GM23248 (cell line): ENCODE measurements at regions not wholly inside any gene's neighbourhood (a gene's known extent, or its start where the extent isn't known, plus 50 kb on each side); places are given as distances from the start of the nearest gene placed in this dataset.

ENCODE experiments used
- DNase-seq: peaks from one replicate; pipeline ENCODE4 v3.0.0-alpha.2; 2015
- H2AFZ ChIP-seq: fragments of 200-600 bp; sonication (generic); 2 replicates; pipeline ENCODE4 v1.6.1; 2016; ENCODE audit warnings: antibody characterized with exemption
- H3F3A ChIP-seq: fragments of 200-600 bp; sonication (generic); 2 replicates; pipeline ENCODE4 v1.6.1; 2016; ENCODE audit warnings: mild to moderate bottlenecking, antibody characterized with exemption, mixed run types; ENCODE audit not compliant: insufficient read depth
- H3K27ac ChIP-seq: fragments of 200-600 bp; sonication (generic); 2 replicates; pipeline ENCODE4 v1.5.1; 2016; ENCODE audit warnings: mild to moderate bottlenecking
- H3K27me3 ChIP-seq: fragments of 200-600 bp; sonication (generic); replicated peaks from 2 replicates; pipeline ENCODE4 v1.6.1; 2016; ENCODE audit warnings: mild to moderate bottlenecking; ENCODE audit not compliant: insufficient read depth
- H3K36me3 ChIP-seq: fragments of 200-600 bp; sonication (generic); 2 replicates; pipeline ENCODE4 v1.6.1; 2016; ENCODE audit warnings: low read depth, mild to moderate bottlenecking
- H3K4me1 ChIP-seq: fragments of 200-600 bp; sonication (generic); 2 replicates; pipeline ENCODE4 v1.6.1; 2016; ENCODE audit warnings: mild to moderate bottlenecking; ENCODE audit not compliant: insufficient read depth
- H3K4me2 ChIP-seq: fragments of 200-600 bp; sonication (generic); one replicate; pipeline ENCODE4 v1.6.1; 2016; ENCODE audit warnings: mild to moderate bottlenecking; ENCODE audit not compliant: unreplicated experiment
- H3K4me3 ChIP-seq: fragments of 200-600 bp; sonication (generic); 2 replicates; pipeline ENCODE4 v1.5.1; 2016; ENCODE audit warnings: mild to moderate bottlenecking
- H3K79me2 ChIP-seq: fragments of 200-600 bp; sonication (generic); 2 replicates; pipeline ENCODE4 v1.6.1; 2016; ENCODE audit warnings: mild to moderate bottlenecking; ENCODE audit not compliant: insufficient read depth
- H3K9ac ChIP-seq: fragments of 200-600 bp; sonication (generic); 2 replicates; pipeline ENCODE4 v1.6.1; 2016; ENCODE audit warnings: mild to moderate bottlenecking
- H3K9me2 ChIP-seq: fragments of 200-600 bp; sonication (generic); 2 replicates; pipeline ENCODE4 v1.6.1; 2016; ENCODE audit warnings: mixed run types, mild to moderate bottlenecking, moderate library complexity; ENCODE audit not compliant: insufficient read depth
- H3K9me3 ChIP-seq: fragments of 200-600 bp; sonication (generic); one replicate; pipeline ENCODE4 v1.6.1; 2017; ENCODE audit warnings: low read depth
- H4K20me1 ChIP-seq: fragments of 200-600 bp; sonication (generic); 2 replicates; pipeline ENCODE4 v1.6.0; 2016; ENCODE audit not compliant: insufficient read depth
- EZH2 ChIP-seq: fragments of 200-600 bp; sonication (generic); IDR thresholded peaks from 2 replicates; pipeline ENCODE4 v1.6.1; 2018; ENCODE audit warnings: antibody characterized with exemption, mild to moderate bottlenecking; ENCODE audit not compliant: insufficient read depth, poor library complexity, severe bottlenecking
- EZH2phosphoT487 ChIP-seq: fragments of 200-600 bp; sonication (generic); IDR thresholded peaks from 2 replicates; pipeline ENCODE4 v1.6.1; 2018; ENCODE audit warnings: antibody characterized with exemption, moderate library complexity, mild to moderate bottlenecking, low read depth; ENCODE audit not compliant: insufficient read depth
- WGBS, 2 experiments: methylation state at CpG; one replicate each; pipeline ENCODE4 v1.1.6; 2015 to 2017; ENCODE audit warnings: low lambda C conversion rate in 2 of 2, low coverage in 1 of 2; ENCODE audit errors: missing lambda C conversion rate in 2 of 2; 5-methylcytosine and 5-hydroxymethylcytosine counted together
- in situ Hi-C: fragments of 300-500 bp; cut with MboI; formaldehyde crosslinking; loops from 2 replicates; pipeline ENCODE4 v1.15.0; 2020

GRCh38 chr5:172567843-172568242 lies 73.2 kb upstream of the NEURL1B start:
- TF ChIP-seq EZH2, result no peak
- TF ChIP-seq EZH2phosphoT487, result no peak
- Histone ChIP-seq H3F3A (no peaks in the 10 kb centered on the region), H3K27me3 (peaks cover 57% of the 10 kb centered on the region)

GRCh38 chr5:172567294-172567693 lies 73.8 kb upstream of the NEURL1B start:
- Histone ChIP-seq H3K9me2 (no peaks in the 10 kb centered on the region), H3K4me3 (no peak overlapping the region), H3K9ac (no peak overlapping the region), H4K20me1 (no peaks in the 10 kb centered on the region), H2AFZ (no peak overlapping the region), H3F3A (no peaks in the 10 kb centered on the region), H3K27me3 (peaks cover 60% of the 10 kb centered on the region), H3K4me2 (no peak overlapping the region), H3K79me2 (no peaks in the 10 kb centered on the region), H3K27ac (no peak overlapping the region), H3K9me3 (no peaks in the 10 kb centered on the region), H3K4me1 (no peaks in the 10 kb centered on the region), H3K36me3 (no peaks in the 10 kb centered on the region)
- in situ Hi-C loops, result no loop called here
- WGBS, 2 experiments, result 64 to 68% methylated on average over 7 of the region's 7 CpGs
- DNase-seq, result no peak
- TF ChIP-seq EZH2 (no peak), EZH2phosphoT487 (no peak)

More at GRCh38 chr5:172567843-172568242, 73.2 kb upstream of the NEURL1B start:
- DNase-seq, result no peak
- Histone ChIP-seq H3K9me3 (no peaks in the 10 kb centered on the region), H3K4me2 (no peak overlapping the region), H3K4me1 (no peaks in the 10 kb centered on the region), H3K27ac (no peak overlapping the region), H2AFZ (no peak overlapping the region), H3K4me3 (no peak overlapping the region), H3K79me2 (no peaks in the 10 kb centered on the region), H3K9ac (no peak overlapping the region), H3K36me3 (no peaks in the 10 kb centered on the region), H3K9me2 (no peaks in the 10 kb centered on the region), H4K20me1 (no peaks in the 10 kb centered on the region)
- in situ Hi-C loops, result no loop called here
- 74 to 82% methylated on average over 5 to 6 of the region's 6 CpGs for WGBS, 2 experiments

GRCh38 chr5:172565931-172566665 lies 75.0 kb upstream of the NEURL1B start:
- no peak overlapping the region for H3K4me2 ChIP-seq
- no peak overlapping the region for H3K4me3 ChIP-seq
- no peak overlapping the region for H3K27ac ChIP-seq
- H2AFZ ChIP-seq, result no peak overlapping the region
- no peaks in the 10 kb centered on the region for H3K9me3 ChIP-seq
- H3K4me1 ChIP-seq, result no peaks in the 10 kb centered on the region
- 56 to 59% methylated on average over 8 of the region's 8 CpGs for WGBS, 2 experiments
- H3K27me3 ChIP-seq, result peaks cover 58% of the 10 kb centered on the region
- no peak overlapping the region for H3K9ac ChIP-seq
- H3K9me2 ChIP-seq, result no peaks in the 10 kb centered on the region
- H4K20me1 ChIP-seq, result no peaks in the 10 kb centered on the region
- H3K36me3 ChIP-seq, result no peaks in the 10 kb centered on the region
- TF ChIP-seq EZH2phosphoT487 (no peak), EZH2 (no peak)
- no peak for DNase-seq
- H3F3A ChIP-seq, result no peaks in the 10 kb centered on the region
- no peaks in the 10 kb centered on the region for H3K79me2 ChIP-seq
- in situ Hi-C loops, result no loop called here

GRCh38 chr5:172565455-172565854 lies 75.6 kb upstream of the NEURL1B start:
- Histone ChIP-seq H3K9ac (no peak overlapping the region), H3K4me2 (no peak overlapping the region), H3K4me3 (no peak overlapping the region), H3K27ac (no peak overlapping the region), H3K36me3 (no peaks in the 10 kb centered on the region), H3K79me2 (no peaks in the 10 kb centered on the region), H3K9me3 (no peaks in the 10 kb centered on the region), H2AFZ (no peak overlapping the region), H3F3A (no peaks in the 10 kb centered on the region), H4K20me1 (no peaks in the 10 kb centered on the region), H3K4me1 (no peaks in the 10 kb centered on the region), H3K27me3 (peaks cover 54% of the 10 kb centered on the region), H3K9me2 (no peaks in the 10 kb centered on the region)
- DNase-seq, result no peak
- no peak for TF ChIP-seq EZH2phosphoT487
- no peak for TF ChIP-seq EZH2
- in situ Hi-C loops, result no loop called here
- WGBS, 2 experiments, result 68 to 71% methylated on average over 8 of the region's 8 CpGs

GRCh38 chr5:172564883-172565282 lies 76.2 kb upstream of the NEURL1B start:
- no peak for DNase-seq
- H3K36me3 ChIP-seq, result no peaks in the 10 kb centered on the region
- no peak overlapping the region for H3K27ac ChIP-seq
- H3K9me2 ChIP-seq, result no peaks in the 10 kb centered on the region
- H3K9ac ChIP-seq, result no peak overlapping the region
- H2AFZ ChIP-seq, result no peak overlapping the region
- TF ChIP-seq EZH2phosphoT487 (no peak), EZH2 (no peak)
- H3K9me3 ChIP-seq, result no peaks in the 10 kb centered on the region
- no peaks in the 10 kb centered on the region for H3F3A ChIP-seq
- no peaks in the 10 kb centered on the region for H3K79me2 ChIP-seq
- peaks cover 48% of the 10 kb centered on the region for H3K27me3 ChIP-seq
- no peak overlapping the region for H3K4me3 ChIP-seq
- no peaks in the 10 kb centered on the region for H3K4me1 ChIP-seq
- H4K20me1 ChIP-seq, result no peaks in the 10 kb centered on the region
- WGBS, 2 experiments, result 40 to 43% methylated on average over 4 of the region's 4 CpGs
- in situ Hi-C loops, result no loop called here
- no peak overlapping the region for H3K4me2 ChIP-seq
